Body of pancreas (tissue), 4 donors: ENCODE measurements at regions not wholly inside any gene's neighbourhood (a gene's known extent, or its start where the extent isn't known, plus 50 kb on each side); places are given as distances from the start of the nearest gene placed in this dataset.

Experiments
- POLR2A ChIP-seq, 3 donors: fragments of 450-650 bp; IDR thresholded peaks; one replicate each; pipeline ENCODE4 v1.6.1; 2016; ENCODE audit warnings: antibody characterized with exemption in 3 of 3, mild to moderate bottlenecking in 2 of 3
- TF ChIP-seq, protein P1 (sequence below), 7 experiments: fragments of 450-650 bp in 4 of 7; fragments of 200-600 bp in 3 of 7; sonication (generic) in 3 of 7; IDR thresholded peaks; one replicate each; pipeline ENCODE4 v1.5.1; 2016 to 2019; ENCODE audit warnings: antibody characterized with exemption in 7 of 7

DNA sequence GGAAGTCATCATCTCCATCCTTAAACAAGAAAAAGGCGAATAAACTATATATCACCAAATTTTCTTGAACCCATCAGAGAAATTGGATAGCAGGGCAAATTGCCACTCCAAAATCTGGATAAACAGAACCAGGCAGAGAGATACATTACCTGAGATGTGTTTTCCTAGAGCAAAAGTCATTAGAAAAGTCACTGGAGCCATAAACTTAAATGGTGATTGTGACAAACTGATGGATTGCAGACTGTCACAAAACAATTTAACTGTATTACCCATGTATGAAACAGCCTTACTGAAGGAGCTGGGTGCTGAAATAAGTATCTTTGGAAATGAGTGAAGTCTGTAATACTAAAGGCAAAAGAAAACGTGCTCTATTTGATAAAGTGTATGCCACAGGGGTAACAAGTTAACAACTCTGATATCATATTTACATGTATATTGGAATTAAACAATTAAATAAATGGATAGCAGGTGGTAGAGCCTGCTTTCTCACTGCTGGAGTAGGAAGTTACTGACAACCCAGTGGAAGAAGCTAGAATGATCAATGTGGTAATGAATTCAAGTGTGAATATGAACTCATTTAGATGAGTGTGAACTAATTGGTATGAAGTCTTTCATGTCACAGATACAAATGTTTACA is 186.9 kb downstream of the LMBRD1 start:
- TF ChIP-seq, protein P1, sequence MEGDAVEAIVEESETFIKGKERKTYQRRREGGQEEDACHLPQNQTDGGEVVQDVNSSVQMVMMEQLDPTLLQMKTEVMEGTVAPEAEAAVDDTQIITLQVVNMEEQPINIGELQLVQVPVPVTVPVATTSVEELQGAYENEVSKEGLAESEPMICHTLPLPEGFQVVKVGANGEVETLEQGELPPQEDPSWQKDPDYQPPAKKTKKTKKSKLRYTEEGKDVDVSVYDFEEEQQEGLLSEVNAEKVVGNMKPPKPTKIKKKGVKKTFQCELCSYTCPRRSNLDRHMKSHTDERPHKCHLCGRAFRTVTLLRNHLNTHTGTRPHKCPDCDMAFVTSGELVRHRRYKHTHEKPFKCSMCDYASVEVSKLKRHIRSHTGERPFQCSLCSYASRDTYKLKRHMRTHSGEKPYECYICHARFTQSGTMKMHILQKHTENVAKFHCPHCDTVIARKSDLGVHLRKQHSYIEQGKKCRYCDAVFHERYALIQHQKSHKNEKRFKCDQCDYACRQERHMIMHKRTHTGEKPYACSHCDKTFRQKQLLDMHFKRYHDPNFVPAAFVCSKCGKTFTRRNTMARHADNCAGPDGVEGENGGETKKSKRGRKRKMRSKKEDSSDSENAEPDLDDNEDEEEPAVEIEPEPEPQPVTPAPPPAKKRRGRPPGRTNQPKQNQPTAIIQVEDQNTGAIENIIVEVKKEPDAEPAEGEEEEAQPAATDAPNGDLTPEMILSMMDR (IDR thresholded peaks at IDR 0.05), result no peak
- no peak for TF ChIP-seq POLR2A (IDR thresholded peaks at IDR 0.05)
